NCI-H2171 treated with DMSO at 0.1 percent for 48 hours (cell line): ENCODE measurements at regions not wholly inside any gene's neighbourhood (a gene's known extent, or its start where the extent isn't known, plus 50 kb on each side); places are given as distances from the start of the nearest gene placed in this dataset.
A peak's percentile ranks its signal among the peaks of the same experiment; 100 is the strongest.
"Not testable (repeated sequence)": the region's sequence is repeated elsewhere in the genome, so short reads cannot be mapped to it uniquely, and the experiment has no call there.

ENCODE experiments used
- DNase-seq: peaks from one replicate; lab custom pipeline; 2025; lab: John Stamatoyannopoulos, UW

DNA sequence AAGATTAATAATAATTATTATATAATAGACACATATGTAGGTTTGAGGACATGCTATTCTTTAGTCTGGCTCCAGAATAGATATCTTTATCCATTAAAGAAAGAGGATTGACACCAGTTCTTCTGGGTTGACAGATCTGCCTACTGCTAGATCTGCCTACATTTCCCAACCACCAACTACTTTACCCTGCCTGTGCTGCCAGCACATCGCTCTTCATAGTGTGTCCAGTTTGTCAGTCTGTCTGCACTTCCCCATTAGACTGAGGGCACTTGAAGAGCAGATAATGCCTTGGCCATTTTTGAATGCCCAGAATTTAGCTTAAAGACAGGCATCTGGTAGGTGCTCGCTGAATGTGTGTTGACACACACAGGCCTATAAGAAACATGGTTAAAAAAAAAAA, 910.1 kb upstream of the FAT3 start:
- DNase-seq = no peak

DNA sequence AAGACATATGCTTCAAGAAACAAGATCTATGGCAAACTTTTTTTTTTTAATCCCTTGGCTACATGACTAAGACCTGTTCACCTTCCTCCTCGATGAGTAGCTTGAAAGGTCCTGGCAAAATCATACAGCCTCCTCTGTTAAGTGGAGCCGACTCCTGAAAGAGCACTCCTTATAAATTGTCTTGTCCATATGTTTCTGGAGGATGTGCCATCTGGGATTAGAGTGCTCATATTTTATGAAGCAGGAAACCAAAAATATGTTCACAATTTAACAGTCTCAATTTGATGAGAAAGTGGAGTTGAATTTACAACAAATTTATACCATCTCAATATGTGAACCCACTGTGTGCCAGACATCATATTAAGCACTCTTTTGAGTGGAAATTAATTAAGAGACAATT, 912.1 kb upstream of the FAT3 start:
- peak; percentile 91 for DNase-seq

DNA sequence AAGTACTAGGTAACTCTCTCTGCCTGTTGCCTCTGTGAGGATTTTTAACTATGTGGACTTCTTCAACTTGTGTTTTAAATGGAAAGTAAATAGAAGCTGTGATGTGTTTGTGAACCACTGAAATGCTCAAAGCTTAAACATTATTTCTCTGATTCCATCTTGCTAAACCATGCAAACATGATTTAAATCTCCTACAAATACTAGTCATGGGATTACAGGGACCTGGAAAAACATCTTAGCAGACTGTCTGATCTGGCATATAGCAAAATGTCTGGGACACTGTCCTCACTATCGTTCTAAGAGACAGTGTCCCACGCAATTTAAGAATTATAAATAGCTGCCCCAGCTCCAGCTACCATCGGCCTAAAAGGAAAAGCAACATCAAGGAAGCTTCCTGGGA, 914.5 kb upstream of the FAT3 start:
- DNase-seq = no peak

DNA sequence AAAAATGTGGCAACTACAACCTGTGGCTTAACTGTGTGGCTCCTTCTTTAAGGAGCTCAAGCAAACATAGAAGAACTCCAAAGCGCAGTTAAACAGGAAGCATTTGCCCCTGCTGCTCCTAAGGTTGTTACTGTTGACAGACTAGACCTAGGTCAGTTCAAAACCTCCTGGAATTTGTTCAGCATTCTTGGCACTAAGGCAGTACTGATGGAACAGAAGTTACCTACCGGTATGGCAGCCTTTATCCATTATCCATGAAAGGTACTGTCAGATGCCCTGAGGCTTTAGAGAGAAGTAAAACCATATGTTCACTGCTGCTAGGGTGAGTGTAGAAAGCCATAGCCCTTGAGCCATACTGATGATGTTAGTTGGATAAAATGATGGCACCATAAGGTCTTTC, 916.5 kb upstream of the FAT3 start:
- DNase-seq = peak; percentile 72

DNA sequence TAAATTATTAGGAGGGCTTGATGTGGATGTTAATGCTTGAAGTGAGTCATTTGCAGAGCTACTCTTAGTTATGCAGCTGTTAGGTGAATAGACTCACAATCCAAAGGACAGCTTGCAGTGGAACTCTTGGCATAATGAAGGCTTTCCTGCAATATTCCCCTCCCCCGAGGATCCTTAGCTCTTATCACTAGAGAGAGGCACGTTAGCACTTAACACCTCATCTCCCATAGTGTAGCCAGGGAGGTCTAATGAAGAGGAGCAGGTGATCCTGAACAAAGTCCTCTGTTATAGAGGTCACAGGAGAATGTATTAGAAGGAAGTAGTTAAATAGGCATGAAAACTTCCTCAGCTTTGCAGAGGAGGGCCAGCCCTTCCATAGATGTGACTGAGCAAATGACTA, 919.2 kb upstream of the FAT3 start:
- peak; percentile 9 for DNase-seq

DNA sequence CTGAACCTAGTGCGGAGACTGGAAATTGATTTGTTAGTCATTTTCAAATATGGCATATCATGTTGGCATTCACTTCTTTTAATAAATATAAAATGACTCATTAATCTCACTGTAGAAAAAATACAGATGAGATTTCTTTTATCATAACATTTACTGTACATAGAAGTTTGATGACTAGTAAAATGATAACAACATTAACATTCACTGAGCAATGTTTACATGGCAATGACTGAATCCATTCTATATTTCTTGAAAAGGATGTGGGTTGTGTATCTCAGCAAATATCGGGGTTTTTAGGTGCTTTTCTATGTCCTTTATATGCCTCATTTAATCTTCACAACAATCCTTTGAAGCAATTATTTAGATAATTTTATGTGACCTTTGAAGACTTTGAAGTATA, 920.9 kb upstream of the FAT3 start:
- DNase-seq = no peak

DNA sequence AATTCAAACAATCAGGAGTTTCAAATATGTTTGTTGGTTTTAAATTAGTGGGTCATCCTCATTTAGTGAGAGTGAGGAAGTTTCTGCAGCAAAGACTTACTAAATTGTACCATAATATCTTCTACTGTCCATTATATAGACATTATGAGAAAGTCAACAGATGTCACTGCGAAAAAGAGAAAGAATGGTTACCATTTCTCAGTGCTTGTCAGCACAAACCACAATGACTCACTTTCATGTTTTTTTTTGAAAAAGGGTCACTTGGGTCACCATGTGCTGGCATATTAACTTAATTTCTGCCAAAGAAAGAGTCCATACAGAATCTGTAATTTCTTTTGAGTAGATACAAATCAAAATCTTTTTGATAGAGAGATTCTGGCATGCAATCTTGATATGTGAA, 924.6 kb upstream of the FAT3 start:
- no peak for DNase-seq

DNA sequence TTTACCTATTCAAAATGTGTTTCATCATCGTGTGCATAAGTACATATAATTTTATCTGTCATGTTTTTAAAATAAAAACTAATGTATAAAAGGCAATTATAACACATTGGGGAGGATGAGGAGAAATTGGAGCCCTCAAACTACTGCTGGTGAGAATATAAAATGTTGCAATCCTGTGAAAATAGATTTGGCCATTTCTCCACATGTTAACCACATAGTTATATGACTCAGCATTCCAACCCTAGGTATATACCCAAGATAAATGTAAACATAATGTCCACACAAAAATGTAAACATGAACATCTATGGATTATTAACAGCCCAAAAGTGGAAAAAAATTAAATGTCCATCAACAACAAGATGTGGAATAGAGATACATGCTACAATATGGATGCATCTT, 928.0 kb upstream of the FAT3 start:
- DNase-seq = no peak

DNA sequence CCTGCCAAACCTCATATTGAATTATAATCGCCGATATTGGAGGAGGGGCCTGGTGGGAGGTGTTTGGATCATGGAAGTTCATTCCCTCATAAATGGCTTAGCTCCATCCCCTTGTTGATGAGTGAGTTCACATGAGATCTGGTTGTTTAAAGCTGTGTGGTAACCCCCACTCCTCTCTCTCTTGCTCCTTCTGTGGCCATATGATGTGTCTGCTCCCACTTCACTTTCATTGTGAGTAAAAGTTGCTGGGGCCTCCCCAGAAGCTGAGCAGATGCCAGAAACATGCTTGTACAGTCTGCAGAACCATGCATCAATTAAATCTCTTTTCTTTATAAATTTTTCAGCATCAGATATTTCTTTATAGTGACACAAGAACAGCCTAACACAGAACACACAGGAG, 929.0 kb upstream of the FAT3 start:
- no peak for DNase-seq

DNA sequence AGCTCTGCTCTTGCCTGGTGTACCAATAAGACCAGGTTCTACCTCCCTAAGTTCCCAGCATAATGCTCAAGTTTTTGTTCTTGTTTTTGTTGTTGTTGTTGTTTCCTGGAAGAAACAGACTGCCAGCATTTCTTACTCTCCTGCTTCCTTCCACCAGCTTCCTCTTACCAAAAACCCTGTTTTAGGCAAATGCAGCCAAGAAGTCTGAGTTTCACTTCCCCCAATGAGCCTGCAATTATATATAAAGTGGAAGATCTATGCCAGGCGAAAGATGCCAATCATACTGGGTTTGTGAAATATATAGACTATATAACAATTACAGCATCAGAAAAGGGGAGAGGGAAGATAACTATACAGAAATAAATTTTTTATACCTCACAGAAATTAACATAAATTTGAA, 931.5 kb upstream of the FAT3 start:
- DNase-seq = no peak

DNA sequence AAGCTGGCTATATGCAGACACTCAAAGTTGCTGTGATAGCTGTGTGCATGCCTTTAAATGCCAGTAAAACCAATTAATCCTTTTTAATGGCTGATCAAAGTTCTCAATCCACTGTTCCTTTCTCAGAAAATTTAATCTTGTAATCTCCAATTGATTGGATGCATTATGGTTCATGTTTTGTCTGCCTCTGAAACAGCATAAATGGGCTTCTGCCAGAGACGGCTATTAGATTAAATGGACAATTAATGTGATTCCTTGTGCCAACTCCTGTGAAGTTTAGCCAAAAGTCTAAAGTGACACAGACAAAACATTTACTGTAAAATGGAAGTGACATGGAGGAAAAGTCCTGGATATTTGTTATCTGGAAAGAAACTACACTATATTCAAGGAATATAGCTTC, 952.5 kb upstream of the FAT3 start:
- DNase-seq = no peak

DNA sequence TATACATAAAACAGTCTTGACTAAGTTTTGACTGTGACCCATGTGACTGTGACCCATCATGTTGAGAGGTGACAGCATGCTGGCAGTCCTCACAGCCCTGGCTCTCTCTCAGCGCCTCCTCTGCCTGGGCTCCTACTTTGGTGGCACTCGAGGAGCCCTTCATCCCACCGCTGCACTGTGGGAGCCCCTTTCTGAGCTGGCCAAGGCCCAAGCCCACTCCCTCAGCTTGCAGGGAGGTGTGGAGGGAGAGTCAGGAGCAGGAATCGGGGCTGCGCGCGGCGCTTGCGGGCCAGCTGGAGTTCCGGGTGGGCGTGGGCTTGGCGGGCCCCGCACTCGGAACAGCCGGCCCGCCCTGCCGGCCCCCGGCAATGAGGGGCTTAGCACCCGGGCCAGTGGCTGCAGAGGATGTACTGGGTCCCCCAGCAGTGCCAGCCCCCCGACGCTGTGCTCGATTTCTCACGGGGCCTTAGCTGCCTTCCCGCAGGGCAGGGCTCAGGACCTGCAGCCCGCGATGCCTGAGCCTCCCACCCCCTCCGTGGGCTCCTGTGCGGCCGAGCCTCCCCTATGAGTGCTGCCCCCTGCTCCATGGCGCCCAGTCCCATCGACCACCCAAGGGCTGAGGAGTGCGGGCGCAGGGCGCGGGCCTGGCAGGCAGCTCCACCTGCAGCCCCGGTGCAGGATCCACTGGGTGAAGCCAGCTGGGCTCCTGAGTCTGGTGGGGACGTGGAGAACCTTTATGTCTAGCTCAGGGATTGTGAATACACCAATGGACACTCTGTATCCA, 955.9 kb upstream of the FAT3 start:
- DNase-seq = not testable (repeated sequence)

DNA sequence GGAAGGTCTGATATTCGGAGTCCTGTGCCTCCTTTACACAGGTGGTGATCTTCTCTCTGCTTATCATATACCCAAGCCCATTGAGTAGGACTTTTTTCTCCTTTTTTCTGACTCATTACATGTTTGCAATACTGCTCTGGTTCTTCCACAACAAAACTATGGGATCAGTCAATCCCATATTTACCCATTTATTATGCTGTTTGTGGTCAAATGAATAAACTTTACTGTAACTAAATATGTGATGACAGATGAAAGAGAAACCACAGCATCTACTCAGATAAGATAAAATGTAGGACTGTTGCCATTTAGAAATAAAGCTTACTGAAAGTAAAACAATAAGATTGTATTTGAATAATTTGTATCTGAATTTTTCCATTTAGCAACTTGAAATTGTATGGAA, 958.7 kb upstream of the FAT3 start:
- DNase-seq = no peak

DNA sequence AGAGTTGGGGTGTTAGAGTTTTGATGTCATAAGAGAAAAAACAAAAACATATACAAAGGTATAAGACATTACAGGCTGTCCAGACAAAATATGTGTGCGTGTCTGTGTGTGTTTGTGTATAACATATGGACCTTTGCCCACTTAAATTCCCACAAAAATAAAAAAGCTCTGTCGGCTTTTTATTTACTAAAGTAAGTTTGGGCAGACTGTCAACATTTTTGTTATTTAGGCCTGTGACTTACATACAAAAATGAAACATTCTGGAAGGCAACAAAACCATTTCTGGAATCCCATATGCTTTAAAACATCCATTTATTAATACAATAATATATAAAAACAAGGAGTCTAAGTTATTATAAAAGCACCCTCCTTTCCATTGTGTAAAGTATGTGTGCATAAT, 960.1 kb upstream of the FAT3 start:
- no peak for DNase-seq

DNA sequence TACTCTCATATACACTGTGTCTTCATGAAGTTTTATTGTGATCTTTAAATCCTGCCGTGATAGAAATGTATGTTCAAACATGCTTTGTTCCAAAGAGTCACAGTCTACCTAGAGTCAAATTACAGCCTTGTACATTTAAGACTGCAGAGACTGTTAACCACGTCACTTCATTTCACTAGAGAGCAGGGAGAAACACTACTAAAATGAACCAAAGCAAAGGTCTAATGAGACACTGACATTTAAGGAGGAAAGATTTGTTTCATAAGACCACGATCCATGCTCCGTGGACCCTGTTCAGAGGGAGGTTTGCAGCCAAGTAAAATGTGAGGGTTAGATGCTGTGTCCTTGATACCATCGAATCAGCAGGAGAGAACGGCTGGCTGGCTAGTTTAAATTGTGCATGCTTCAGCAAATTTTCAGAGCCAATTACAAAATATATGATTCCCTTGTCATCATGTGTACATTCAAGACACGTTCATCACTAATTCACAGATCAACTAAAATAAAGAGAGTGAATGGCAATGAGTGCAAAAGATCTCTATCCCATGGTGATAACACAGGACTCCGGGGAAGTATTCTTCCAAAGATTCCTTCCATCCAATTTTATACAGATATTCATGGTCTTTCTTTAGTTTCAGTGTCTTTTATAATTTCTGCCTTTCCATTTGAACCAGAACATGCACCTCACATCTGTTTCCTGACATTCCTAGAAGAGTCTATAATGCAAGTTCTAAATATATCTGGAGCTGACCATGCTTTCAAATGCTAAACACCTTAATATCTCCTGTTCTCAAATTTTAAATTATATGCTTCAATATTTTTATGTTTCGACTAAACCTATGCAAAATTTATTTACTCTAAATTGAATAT, 960.9 kb upstream of the FAT3 start:
- DNase-seq = peak; percentile 11

DNA sequence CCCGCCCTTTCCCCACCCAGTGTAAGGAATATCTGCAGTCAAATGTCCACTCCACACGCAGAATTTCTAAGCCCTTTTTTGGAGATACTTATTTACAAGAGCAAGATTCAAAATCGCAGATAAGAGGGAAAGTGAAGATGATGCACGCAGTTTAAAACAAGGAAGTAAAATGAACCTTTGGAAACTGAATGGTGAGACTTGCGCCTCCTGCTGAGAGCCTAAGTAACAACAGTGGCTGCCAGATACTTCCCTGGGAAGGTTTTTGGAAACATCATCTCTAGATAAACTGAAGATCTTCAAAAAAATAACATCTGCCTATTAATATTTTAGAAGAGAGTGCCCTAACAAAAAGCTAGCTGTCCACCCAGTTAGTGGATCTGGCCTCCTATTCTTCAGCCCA, 963.1 kb upstream of the FAT3 start:
- DNase-seq = no peak

DNA sequence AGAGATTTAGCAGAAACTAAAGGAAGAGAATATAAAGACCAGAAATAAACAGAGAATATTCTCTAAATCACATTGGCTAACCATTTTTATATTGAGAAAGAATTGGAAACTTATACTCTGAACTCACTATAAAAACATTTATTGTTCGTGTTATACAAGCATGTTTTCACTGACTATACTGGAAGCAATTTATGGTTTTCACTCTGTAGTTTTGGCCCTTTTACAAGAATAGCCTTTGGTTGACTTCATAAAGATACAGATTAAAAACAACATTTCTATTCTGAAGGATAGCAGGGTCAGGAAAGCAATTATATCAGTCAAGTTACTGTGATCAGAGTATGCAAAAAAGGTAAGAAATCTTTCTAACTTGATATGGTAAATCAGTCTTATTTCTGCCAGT, 965.7 kb upstream of the FAT3 start:
- DNase-seq = no peak

DNA sequence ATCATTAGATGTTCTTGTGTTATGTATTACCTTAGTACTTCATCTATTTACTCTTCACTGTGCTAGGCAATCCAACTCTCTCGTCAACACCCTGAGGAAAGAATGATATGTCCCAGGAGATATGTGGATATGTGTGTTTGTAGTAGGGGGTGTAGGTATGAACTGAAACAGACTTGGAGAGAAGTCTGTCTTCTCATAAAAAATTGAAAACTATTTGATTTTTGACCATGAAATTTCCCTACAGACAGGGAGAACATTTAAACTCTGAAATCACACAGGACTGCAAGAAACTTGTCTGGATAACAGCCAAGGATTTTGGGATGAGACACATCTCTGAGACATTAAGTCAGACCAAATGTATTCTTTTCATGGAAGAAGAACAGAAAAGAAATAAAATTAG, 967.0 kb upstream of the FAT3 start:
- DNase-seq = no peak

DNA sequence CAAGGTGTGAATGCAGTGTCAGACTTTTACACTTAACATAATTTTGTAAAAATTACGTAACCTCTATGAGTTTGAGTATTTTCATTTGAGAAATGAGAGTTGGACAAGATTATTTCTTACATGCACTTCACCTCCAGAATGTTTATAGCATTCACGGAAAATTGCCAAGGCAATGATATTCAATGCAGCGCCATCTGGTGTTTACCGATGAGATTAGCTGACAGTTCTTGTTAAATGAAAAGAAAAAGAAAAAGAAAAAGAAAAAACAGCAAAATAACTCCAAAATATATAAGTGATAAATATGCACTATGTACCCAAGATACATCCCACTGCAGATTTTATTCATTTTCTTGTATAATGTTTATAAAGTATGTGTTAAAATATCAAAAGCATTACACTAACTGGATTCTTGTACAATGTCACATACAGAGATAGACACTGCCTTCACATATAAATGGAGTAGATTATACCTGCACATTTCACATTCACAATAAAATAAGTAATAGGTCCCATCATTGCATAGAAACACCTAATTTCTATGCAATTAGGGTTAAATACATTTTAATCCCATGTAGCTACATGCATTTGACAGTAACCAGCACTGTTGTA, 976.3 kb upstream of the FAT3 start:
- peak; percentile 25 for DNase-seq

DNA sequence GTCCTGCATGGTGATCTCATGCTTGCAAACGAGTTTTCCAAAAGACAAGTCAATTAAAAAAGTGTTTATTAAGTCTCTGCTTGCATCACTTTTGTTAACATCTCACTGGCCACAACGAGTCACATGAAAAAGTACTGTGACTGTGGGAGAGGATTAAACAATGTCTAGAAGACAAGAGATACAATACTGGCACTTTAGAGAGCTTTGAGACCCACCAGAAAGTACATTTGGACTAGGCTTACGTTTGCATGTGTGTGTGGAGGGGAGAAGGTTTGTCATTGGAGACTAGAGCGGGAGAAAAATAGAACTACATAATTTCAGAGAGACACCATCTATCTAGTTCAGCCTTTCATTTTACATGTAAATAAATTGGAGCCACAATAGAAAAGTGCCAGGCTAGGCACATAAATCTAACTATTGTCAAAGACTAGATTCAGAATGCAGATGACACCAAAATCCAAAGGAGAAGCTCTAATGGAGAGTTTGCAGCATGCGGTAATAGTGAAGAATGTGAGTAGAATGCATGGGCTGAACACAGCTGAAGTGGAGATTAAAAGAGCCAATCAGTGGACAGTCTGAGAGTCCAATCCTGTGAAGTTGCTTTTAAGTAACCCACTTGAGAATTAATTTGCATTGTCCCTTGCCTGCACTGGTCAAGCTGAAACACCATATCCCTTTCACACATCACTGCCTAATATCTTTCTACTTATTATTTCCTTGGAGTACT, 977.4 kb upstream of the FAT3 start:
- no peak for DNase-seq

DNA sequence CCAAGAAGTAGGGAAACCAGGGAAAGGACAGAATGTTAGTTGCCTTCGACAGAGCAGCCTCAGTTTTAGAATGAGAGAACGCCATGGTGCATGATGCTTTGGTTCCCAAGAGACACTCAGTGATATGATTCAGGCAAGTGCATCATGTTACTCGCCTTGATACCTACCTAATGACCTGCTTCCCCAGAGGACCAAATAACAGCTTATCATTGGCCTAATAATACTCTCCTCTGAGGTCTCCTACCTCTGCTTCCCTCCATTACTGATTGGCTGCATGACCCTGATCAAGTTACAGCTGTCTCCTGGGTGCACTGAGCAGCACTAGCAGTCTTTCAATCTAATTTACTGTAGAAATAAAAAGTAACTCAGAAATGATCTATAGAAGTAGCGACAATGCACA, 979.7 kb upstream of the FAT3 start:
- peak; percentile 20 for DNase-seq

DNA sequence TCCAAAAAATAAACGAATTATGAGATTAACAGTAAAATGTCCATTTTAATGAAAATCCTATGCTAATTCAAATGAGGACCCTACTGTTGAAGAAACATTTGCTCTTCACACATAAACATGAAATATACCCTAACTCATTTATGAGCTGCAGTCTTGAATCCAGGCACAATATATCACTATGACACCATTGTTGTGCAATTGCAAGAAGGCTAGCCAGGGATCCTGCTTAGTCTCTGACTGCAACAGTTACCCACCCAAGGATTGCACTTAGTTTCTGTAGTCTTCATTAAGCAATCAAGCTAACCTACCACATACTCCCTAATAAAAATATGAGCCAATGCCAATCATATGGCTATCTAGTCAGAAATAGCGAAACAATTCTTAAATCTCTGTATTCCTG, 981.0 kb upstream of the FAT3 start:
- no peak for DNase-seq
